ENCODE measurements at regions not wholly inside any gene's neighbourhood (a gene's known extent, or its start where the extent isn't known, plus 50 kb on each side); places are given as distances from the start of the nearest gene placed in this dataset.
A peak's percentile ranks its signal among the peaks of the same experiment; 100 is the strongest.

DNA sequence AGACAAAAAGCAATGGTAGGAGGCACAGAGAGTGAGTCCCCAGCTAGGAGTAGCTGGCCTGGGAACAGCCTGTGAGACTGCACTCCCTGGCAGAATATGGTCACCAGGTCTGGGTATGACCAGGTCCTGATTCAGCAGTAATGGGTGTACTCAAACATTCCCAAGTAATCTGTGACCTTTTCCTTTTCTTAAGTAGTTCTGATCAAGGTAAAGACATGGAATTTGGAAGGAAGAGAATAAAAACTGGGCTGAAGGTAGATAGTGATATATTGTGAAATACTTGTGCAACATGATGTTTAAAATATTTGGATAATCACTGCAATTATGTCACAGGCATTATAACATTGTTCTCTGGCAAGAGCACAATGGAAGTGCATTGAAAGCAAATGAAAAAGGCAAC lies 147.2 kb upstream of the DPYD start:
- no peak for DNase-seq (ENCODE audit: low read depth)

DNA sequence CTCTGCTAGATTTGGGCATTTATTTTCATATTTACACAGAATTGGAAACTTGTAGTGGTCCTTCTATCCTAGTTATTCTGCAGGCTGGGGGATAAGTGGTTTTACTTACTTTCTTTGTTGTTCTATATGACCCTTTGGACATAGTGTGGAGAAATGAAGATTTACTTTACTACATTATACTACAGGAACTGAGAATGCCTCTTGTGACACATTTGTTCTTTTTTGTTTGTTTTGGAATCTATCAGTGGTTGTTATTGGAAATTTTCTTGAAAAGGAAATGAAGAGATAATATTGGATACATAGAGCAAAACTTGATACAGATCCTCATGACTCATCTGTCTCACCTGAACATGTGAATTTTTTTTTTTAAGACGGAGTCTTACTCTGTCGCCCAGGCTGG lies 146.1 kb upstream of the DPYD start:
- DNase-seq (ENCODE audit: low read depth), result no peak

DNA sequence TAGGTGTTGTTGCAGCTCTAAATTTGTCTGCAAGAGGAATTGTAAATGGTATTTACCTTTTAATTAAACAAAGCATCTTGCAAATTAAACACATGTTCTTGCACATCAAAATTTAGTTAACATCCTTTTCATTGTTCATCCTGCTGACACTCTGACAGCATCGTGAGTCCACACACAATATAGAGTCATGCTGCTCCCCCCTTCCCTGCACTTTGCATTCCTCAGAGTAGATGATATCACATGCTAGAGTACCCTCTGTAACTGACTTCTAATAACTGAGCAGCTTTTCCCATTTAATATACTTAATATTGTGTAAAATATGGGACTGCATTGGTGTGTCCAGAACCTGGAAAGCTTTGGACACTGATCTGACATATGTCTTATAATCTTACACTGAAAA lies 138.8 kb upstream of the DPYD start:
- DNase-seq (ENCODE audit: low read depth), result no peak

DNA sequence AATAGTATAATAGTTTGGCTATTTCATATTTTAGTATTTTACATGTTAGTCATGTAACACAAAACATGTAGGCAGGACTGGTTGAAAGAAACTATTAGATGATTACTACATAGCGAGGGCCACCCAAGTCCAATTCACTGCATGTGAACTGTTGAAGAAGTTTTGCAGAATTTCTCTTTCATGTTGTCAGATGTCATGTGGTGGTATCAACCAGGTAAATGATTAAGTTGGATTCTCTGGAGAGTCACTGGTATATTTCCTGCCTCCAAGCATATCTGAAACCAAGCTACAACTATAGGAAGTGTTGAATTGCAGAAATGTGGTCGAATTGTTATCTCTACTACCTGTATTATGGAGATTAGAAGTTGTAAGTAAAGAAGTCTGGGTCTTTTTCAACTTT lies 137.8 kb upstream of the DPYD start:
- no peak for DNase-seq (ENCODE audit: low read depth)

DNA sequence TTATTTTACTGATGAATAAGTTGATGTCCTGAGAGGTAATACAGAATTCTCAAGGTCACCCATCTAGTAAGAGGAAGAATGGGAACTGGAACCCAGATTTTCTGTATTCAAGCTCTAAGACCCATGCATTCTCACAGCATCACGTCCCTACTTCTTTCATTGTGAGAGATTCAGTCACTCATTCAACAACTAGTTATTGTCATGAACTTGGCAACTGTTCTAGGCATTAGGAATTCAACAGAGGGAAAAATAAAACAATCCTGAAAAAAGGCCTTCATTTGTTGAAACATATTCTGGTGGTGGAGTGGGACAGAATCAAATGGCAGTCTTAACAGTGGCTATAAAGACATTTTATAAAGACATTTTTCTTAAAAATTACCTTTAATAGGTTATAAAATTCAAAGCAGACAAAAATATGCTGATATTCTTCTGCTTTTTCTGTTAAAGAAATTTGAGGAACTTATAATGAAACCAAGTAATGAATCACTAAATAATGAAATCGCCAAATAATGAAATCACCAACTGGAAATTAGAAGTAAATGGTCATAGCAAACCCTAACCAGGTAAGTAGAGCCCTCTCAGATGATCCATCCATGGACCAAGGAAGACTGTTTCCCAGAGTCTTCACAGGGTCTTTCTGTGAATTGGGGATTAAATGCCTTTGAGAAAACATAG lies 136.5 kb upstream of the DPYD start:
- no peak for DNase-seq (ENCODE audit: low read depth)

DNA sequence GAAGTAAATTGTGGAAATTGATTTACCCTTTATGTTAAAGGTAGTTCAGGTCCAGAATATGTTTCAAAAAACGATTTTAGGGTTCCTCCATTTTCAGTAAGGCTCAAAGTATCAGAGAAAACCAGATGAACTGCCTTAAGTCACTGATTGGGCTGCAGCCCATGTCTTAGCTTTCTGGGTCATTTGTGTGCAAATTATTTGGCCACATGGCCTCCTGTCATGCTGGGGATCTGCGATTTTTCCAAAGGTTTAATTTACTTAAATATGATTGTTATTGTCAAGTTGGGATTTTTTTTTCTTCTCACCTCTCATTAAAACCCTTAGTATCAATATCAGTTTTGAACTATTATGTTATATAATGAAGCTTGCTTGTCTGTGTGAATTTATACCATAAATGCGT lies 135.9 kb upstream of the DPYD start:
- DNase-seq (ENCODE audit: low read depth), result no peak

DNA sequence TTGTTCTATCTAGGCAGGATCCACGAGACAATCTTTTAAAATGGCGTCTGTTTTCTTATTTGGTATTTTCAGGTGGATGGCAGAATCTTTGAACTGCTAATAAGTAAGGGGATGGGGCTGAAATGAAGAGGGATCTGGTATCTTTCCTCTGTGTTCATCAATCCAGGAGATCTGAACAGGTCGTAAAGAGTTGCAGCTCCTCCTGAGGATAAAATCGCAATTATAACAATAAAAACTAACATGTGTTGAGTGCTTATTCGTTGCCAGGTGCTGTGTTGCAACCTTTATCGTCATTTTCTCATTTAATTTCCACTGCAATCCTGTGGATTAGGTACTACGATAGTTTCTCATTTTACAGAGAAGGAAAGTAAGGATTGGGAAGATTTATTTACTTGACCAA lies 134.6 kb upstream of the DPYD start:
- DNase-seq (ENCODE audit: low read depth), result no peak

DNA sequence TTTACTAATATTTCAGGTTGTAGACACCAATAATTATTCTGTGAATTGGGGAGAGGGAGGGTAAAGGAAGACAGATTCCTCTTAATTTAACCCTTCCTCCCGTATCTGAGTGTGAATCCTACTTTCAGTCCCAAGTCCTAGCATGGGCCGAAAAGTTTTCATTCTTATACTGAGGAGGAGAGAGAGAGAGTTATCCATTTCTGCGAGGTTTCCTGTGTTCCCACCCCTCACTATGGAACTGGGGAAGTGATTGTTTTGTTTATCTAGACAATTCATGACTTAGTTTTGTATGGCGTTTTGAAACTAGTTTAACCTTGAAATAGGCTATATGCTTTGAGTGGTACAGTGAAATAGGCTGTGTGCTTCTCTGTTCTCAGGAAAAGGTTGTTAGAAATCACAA lies 134.0 kb upstream of the DPYD start:
- DNase-seq (ENCODE audit: low read depth), result no peak

DNA sequence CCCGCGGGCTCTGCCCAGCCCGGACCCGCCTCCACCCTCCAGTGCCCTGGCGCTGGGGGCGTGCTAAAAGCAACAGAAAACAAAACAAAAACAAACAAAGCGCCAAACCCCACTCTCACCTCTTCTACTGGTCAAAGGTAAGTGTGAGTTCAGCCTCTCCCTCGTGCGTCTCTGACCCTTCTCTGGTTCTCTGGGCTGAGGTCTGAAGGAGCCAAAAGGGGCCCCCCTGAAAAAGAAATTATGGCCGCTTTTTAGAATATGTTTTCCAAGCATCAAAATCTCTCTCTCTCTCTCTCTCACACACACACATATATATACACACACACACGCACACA lies 133.5 kb upstream of the DPYD start:
- DNase-seq (ENCODE audit: low read depth), result no peak

DNA sequence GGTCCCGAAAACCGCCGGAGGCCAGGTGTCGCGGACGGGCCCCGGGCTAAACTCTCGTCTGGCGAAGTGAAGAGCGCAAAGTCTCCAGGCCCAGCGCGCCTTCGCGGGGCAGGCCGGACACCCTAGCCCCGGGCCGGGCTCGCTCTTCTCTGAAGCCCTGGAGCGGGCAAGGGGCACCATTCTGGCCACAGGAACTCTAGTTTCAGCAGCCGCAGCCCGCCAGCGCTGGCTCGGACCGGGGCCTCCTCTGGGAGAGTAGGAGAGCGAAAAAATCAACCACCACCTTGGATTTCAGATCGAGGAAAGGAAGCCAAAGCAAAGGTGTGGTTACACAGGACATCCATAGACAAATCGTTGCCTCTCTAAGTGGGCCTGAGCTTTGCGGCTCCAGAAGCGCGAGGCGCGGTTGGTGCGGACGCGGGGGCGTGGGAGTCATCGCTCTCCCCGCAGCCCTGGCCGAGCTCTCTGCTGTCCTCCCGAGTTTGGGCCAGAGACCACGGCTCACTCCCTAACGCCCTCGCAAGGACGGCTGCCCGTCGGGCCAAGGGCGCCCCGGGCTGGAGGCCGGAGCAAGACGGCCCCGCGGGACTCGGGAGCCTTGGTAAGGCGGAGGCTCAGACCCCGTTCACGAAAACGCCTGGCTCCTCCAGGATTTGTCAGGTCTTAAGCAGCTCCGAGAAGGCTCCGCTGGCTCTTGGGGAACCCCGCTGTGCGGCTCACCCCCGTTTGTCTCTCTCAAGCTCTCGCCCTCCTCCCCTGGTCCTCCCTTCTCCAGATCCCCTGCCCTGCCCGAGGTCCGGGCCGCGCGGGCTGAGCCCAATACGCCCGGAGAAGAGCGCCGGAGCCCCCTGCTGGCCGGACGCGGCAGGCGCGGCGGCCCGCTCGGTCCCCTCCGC lies 132.9 kb upstream of the DPYD start:
- DNase-seq (ENCODE audit: low read depth), result peak; percentile 78

DNA sequence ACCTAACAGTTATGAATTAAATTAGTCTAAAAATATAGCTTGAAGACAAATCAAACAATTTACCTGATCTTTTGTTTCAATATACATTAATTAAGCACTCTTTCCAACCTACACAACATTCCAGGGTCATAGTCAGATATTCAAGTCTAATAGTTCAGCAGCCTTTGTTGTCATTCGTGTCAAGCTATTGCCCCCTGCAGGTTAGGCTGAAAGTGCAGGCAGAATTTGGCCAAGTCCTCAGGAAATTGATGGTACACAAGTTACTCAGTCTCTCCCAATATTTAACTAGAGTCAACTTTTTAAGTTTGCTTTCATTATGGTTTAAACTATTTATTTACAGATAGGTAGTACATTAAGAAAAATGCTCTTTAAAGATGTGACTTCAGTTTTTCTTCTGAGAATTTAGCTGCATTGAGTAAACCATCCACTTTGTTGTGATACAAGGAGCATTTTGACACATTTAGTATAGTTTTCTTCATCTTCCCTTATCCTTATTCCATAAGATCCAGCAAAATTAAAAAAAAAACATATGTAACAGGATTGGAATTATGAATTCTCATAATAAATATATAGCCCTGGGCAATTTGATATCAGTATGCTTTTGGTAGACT lies 130.3 kb upstream of the DPYD start:
- DNase-seq (ENCODE audit: low read depth), result peak; percentile 74

DNA sequence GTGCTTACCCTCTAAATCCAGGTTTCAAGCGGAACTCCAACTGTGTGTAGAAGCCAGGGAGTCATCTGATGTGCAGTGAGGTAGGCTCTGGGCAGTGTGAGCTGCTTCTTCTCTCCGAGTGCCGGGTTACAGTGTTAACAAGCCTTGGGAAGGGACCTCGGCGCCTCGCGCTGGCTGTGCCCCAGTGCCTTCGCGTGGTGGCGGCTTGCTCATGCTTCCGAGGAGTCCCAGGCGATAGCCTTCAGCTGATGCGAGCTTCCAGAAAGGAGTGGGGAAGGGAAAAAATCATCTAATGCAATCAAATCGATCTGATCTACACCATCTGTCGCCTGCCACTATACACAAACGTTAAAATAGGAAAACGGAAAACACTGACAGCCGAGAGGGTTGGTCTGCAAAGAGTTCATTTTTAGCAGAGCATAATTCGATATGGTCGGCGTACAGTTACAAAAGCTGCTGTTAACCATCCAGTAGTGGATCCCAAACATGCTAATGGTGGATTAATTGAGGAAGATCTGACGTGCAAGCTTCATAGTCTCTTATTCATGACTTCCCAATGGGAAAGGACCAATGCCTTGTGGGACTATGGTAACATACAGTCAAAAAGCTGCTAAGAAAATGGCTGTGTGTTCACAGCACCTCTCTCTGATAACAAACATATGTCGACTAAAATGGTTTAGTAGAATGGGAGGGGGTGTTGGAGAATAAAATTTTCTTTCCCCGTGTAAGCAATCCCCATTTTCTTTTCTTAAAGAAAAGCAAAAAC lies 128.7 kb upstream of the DPYD start:
- DNase-seq (ENCODE audit: low read depth), result peak; percentile 64

DNA sequence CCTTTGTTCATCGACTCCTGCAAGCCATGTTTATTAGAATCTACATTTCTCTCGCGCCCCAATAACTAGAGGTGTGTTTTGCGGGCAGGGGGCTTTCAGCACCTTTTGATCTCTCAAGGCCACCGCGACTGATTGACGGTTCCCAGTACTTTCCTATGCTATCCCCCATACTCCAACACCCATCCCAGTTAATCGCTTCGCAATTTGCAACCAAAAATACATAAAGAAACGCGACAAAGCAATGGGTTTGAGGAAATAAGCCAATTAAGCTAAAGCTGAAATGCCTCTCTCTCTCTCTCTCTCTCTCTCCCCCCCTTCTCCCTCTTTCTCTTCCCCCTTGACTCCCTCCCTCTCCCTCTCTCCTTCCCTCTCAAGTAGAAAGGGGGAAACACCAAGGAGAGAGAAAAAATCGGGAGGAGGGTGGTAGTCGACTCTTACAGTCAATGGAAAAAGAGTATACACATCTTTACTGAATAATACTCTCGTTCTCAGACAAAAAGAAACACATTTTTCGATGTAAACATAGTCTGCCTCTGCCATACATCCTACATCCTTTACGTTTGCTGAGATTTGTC lies 128.0 kb upstream of the DPYD start:
- no peak for DNase-seq (ENCODE audit: low read depth)

DNA sequence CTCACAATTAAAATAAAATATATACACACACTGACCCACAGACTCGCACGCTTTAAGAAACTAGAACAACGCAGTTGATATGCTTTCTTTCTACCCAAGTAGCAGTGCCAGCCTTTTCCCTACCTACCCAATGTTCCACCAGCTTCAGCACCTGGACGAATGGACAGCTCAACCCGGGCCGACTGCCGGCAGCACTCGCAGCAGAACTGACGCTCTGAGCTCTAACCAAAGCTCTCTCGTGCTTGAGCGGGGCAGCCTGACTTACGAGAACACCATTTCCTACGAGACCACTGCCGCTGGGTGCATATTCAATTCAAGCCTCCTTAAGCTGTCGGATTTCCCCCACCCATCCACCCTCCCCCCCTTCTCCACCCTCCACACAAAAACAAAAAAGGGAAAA lies 127.4 kb upstream of the DPYD start:
- DNase-seq (ENCODE audit: low read depth), result peak; percentile 88

DNA sequence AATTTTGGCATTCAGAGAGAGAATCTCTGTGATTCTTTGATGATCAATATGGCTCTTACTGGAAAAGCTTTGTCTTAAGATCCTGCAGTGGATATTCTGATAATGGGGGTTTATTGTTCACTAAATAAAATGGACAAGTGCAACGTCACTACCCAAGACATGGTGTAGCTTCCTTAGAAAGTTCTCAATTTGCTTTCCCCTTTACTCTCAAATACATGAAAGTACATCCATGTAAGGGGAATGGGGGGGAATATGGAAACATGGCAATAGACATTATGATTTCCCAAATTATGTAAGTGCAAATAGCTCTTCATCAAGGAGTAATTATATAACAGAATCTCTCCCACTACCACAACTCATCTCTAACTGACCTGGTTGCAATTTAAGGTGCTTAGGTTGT lies 126.3 kb upstream of the DPYD start:
- DNase-seq (ENCODE audit: low read depth), result no peak

DNA sequence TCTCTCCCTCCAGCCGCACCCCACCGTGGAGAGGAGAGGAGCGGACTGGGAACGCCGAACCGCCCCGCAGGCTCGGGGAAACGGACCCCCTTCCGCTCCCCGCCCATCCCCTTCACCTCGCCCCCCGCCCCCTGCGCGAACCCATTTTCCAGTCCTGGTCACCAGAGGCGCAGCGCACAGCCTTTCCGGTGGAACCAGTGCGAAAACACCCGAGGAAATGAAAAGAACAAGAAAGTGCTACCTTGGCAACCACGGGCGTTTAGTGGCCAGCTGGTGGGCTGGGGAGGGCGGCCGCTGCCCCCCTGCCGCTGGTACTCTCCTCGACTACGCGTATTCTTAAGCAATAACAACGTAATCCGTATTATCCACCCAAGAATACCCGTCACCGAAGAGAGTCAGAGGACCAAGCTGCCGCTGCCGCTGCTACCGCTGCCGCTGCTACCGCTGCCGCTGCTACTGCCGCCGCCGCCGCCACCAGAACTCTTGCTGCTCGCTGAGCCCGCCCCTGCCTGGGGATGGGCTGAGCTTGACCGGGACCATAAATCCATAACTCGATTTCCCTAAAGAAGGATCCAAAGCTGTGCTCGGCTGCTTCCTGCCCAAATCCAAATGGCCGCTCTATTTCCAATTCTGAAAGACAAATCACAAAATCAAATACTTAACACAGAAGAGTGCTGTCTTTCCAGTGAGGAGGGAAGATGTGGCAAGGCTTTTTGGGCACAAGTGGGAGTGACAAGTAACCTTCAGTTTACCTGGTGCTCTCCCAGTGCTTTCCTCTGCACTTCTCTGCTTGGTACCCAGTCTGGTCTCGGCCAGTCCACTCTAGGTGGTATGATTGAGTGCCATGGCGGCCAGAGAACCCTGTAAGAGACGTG lies 125.2 kb upstream of the DPYD start:
- DNase-seq (ENCODE audit: low read depth), result peak; percentile 63

DNA sequence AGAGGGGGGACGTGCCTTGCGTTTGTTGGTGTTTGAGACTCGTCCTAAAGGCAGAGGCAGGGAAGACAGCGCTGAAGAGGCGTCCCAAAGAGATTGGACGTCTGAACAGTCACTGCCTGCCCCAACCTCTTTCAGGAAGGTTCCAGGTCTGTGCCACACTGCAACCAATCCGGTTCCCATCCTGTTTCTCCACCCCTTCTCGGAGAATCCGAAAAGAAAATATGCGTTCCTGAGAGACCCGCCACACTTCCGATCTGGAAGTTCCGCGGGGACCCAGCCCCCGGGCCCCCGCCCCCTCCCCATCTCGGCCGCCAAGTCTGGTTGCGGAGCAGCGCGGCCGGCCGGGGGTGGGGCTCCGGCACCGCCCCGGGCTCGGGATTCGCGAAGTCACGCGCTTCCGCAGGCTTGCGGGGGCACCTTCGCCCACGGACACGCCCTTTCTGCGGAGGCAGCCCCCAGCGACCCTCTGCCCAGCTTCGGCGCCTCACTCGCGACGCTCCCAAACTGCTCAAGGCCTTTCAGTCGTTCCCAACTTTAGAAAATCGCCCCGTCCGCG lies 124.5 kb upstream of the DPYD start:
- DNase-seq (ENCODE audit: low read depth), result peak; percentile 75

DNA sequence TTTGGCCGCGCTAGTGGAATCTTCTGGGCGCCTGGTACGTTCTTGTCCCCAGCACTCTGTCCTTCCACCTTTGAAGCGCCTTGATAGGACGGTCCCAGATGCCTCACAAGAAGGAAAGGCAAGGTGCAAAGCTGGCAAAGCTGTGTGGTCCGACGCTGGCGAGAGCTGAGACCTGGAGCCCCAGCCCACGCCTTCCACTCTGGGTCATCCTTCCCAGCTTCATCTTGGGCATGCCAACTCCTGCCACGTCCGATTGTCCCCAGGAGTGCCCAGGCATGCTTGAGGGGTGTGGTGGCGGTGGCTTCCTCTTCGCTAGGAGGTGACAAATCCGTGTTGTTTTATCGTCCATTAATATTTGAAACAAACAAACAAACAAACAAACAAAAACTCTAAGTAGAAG lies 123.9 kb upstream of the DPYD start:
- no peak for DNase-seq (ENCODE audit: low read depth)

DNA sequence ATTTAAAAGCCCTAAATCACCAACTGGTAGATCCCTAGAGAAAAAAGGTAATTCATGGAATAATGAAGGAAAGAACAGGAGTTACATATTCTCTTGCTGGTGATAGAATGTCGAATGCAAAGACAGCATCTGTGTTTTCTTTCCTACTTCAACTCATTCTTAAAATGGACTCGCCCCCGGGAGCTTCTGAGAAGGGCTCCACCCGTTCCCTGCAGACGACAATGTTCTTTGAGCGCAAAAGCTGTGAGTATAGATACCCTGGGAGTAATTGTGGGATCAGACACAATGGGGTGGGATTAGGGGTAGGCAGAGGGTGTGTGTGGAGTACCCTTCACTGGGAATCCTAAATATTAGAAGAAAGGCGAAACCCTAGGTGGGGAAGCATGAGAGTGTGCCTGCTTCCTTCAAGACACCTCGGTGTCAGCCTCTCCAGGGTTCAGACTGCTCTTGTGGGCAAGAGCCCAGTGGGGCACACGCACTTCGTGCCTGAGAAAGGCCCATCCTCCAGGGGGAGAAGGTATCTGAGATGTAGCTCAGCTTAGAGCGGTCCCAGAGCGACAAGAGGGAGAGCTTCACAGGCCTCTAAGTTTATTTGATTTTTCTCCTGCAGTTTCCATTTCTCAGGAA lies 123.3 kb upstream of the DPYD start:
- DNase-seq (ENCODE audit: low read depth), result no peak

DNA sequence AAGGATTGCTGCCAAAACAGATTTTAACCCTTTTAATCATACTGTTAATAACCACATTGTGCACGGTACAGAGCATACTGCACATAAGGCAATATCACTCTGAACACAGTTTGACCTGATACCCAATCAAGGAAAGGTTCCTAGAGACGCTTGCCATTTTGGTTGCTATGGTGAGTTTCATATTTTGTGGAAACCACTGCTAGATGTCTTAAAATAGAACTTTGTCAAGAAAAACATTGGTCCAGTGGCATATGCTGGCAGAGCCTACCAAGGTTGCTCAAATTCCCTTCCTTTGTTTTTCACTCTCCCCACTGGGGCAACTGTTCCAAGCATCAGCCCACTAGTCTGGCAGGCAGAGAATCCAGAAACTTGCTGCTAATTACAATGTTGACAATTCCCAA lies 114.8 kb upstream of the DPYD start:
- DNase-seq (ENCODE audit: low read depth), result peak; percentile 47
